KMS-11 (cell line): ENCODE measurements at regions not wholly inside any gene's neighbourhood (a gene's known extent, or its start where the extent isn't known, plus 50 kb on each side); places are given as distances from the start of the nearest gene placed in this dataset.

ENCODE experiments used
- H2AFZ ChIP-seq: fragments of 200-600 bp; sonication (generic); 2 replicates; pipeline ENCODE4 v1.6.1; 2016; ENCODE audit warnings: antibody characterized with exemption, mixed run types, low read depth
- H3K27ac ChIP-seq: fragments of 200-600 bp; sonication (generic); 2 replicates; pipeline ENCODE4 v1.6.1; 2016; ENCODE audit warnings: mild to moderate bottlenecking, mixed run types
- H3K27me3 ChIP-seq: fragments of 200-600 bp; sonication (generic); 2 replicates; pipeline ENCODE4 v1.6.1; 2017; ENCODE audit warnings: mild to moderate bottlenecking, low read depth, mixed run types, moderate library complexity; ENCODE audit not compliant: insufficient read depth
- H3K36me3 ChIP-seq: fragments of 200-600 bp; sonication (generic); 2 replicates; pipeline ENCODE4 v1.6.1; 2017; ENCODE audit warnings: mild to moderate bottlenecking, mixed run types; ENCODE audit not compliant: insufficient read depth
- H3K4me1 ChIP-seq: fragments of 200-600 bp; sonication (generic); 2 replicates; pipeline ENCODE4 v1.6.1; 2016; ENCODE audit warnings: mild to moderate bottlenecking, low read depth, mixed run types; ENCODE audit not compliant: poor library complexity, severe bottlenecking
- H3K4me2 ChIP-seq: fragments of 200-600 bp; sonication (generic); 2 replicates; pipeline ENCODE4 v1.7.0; 2016; ENCODE audit warnings: mild to moderate bottlenecking, mixed run types
- H3K4me3 ChIP-seq: fragments of 200-600 bp; sonication (generic); IDR thresholded peaks from 2 replicates; pipeline ENCODE4 v1.6.1; 2017; ENCODE audit warnings: low read depth, low read length, mixed read lengths; ENCODE audit not compliant: insufficient read depth
- H3K79me2 ChIP-seq: fragments of 200-600 bp; sonication (generic); 2 replicates; pipeline ENCODE4 v1.6.1; 2016; ENCODE audit warnings: low read depth, mixed run types; ENCODE audit not compliant: insufficient read depth
- H3K9ac ChIP-seq: fragments of 200-600 bp; sonication (generic); 2 replicates; pipeline ENCODE4 v1.6.1; 2016; ENCODE audit warnings: mild to moderate bottlenecking, mixed run types
- H4K20me1 ChIP-seq: fragments of 200-600 bp; sonication (generic); 2 replicates; pipeline ENCODE4 v1.6.1; 2016; ENCODE audit warnings: mild to moderate bottlenecking, mixed run types; ENCODE audit not compliant: insufficient read depth
- CTCF ChIP-seq: fragments of 200-600 bp; sonication (generic); conservative IDR thresholded peaks from 2 replicates; pipeline ENCODE4 v1.6.1; 2017; ENCODE audit warnings: low read depth, mild to moderate bottlenecking, antibody characterized with exemption, low read length, moderate library complexity, mixed read lengths

GRCh38 chr4:133263104-133263503, 114.0 kb downstream of the PCDH10 start:
- Histone ChIP-seq H3K9ac (no peak overlapping the region), H3K4me3 (no peak overlapping the region), H3K27ac (no peak overlapping the region), H3K79me2 (no peaks in the 10 kb centered on the region), H3K27me3 (no peaks in the 10 kb centered on the region), H4K20me1 (no peaks in the 10 kb centered on the region), H3K36me3 (no peaks in the 10 kb centered on the region), H3K4me2 (no peak overlapping the region), H2AFZ (no peak overlapping the region; the same call in 1 of the 2 replicates), H3K4me1 (no peaks in the 10 kb centered on the region)
- TF ChIP-seq CTCF: no peak

- no peaks in the 10 kb centered on the region for H3K27me3 ChIP-seq
- no peaks in the 10 kb centered on the region for H3K79me2 ChIP-seq
- no peak overlapping the region for H3K4me3 ChIP-seq
- H3K9ac ChIP-seq: no peak overlapping the region
- H2AFZ ChIP-seq: no peak overlapping the region
- TF ChIP-seq CTCF: no peak
- no peak overlapping the region for H3K4me2 ChIP-seq
- H3K36me3 ChIP-seq: no peaks in the 10 kb centered on the region
- H3K4me1 ChIP-seq: no peaks in the 10 kb centered on the region
- H3K27ac ChIP-seq: no peak overlapping the region
- no peaks in the 10 kb centered on the region for H4K20me1 ChIP-seq
Measured at GRCh38 chr4:133247861-133248260, 98.8 kb downstream of the PCDH10 start.

DNA sequence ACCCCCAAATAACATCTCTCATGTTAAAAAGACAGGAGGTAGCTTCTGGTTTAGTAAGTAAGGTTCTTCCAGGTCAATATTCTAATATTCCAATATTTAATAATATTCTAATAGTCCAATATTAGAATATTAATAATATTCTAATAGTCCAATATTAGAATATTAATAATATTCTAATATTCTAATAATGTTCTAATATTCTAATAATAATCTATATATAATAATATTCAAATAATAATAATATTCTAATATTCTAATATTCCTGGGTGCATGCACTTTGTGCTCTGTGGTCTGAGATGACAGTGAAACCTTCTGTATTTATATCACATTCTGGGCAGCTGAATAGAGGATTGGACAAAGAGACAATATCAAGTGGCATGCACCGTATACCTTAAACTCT, 96.1 kb downstream of the PCDH10 start:
- Histone ChIP-seq H3K27me3 (no peaks in the 10 kb centered on the region), H4K20me1 (no peaks in the 10 kb centered on the region), H3K79me2 (no peaks in the 10 kb centered on the region), H2AFZ (no peak overlapping the region), H3K4me2 (no peak overlapping the region), H3K36me3 (no peaks in the 10 kb centered on the region), H3K4me1 (no peaks in the 10 kb centered on the region), H3K27ac (no peak overlapping the region), H3K4me3 (no peak overlapping the region), H3K9ac (no peak overlapping the region)
- TF ChIP-seq CTCF: no peak
